ENCODE measurements at regions not wholly inside any gene's neighbourhood (a gene's known extent, or its start where the extent isn't known, plus 50 kb on each side); places are given as distances from the start of the nearest gene placed in this dataset.

DNA sequence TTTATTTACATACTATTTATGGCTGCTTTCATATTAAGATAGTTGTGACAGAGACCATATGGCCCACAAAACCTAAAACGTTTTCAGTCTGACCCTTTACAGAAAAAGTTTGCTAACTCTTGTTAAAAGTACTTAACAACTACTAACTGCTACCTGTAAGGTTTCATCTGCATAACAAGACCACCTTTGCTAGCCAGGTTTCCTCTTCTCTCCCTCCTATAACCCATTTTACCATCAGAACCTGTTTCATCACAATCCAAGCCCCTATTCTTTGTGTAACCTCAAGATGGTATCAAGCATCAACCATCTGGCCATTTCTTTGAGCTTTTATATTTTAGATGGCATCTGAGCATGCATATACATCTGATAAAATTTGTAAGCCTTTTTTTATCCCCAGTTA, 305.4 kb downstream of the HHIPL2 start:
- H3K9me3 ChIP-seq: no peaks in the 10 kb centered on the region
- no peak overlapping the region for H3K4me3 ChIP-seq (ENCODE audit: low read depth in 1 of 2, low read length in 1 of 2)
- H3K27ac ChIP-seq: no peak overlapping the region
- no peaks in the 10 kb centered on the region for H3K27me3 ChIP-seq
- no peaks in the 10 kb centered on the region for H3K4me1 ChIP-seq (ENCODE audit: control insufficient read depth in 1 of 2, insufficient read depth in 1 of 2, low read depth in 1 of 2, low read length in 1 of 2)
- no peaks in the 10 kb centered on the region for H3K36me3 ChIP-seq
- TF ChIP-seq, protein P1, sequence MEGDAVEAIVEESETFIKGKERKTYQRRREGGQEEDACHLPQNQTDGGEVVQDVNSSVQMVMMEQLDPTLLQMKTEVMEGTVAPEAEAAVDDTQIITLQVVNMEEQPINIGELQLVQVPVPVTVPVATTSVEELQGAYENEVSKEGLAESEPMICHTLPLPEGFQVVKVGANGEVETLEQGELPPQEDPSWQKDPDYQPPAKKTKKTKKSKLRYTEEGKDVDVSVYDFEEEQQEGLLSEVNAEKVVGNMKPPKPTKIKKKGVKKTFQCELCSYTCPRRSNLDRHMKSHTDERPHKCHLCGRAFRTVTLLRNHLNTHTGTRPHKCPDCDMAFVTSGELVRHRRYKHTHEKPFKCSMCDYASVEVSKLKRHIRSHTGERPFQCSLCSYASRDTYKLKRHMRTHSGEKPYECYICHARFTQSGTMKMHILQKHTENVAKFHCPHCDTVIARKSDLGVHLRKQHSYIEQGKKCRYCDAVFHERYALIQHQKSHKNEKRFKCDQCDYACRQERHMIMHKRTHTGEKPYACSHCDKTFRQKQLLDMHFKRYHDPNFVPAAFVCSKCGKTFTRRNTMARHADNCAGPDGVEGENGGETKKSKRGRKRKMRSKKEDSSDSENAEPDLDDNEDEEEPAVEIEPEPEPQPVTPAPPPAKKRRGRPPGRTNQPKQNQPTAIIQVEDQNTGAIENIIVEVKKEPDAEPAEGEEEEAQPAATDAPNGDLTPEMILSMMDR (IDR thresholded peaks at IDR 0.05): no peak

DNA sequence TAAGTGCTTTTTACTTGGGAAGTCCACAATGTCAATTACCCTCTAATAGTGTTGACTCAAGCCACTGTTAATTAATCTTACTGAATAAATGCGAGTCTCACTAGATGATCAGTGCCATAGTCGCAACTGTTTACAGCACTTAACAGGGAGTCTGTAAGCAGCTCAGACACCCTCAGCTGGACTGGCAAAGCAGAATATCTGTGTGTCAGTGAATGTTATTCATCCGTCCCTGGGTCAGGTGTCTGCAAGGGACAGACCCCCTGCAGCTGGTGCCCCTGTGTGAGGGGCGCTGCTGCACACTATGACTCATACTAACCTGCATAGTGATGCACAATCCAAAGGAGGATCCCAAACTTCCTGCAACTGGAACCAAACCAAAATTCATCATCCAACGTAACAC, 306.5 kb downstream of the HHIPL2 start:
- Histone ChIP-seq H3K9me3 (no peaks in the 10 kb centered on the region), H3K4me1 (ENCODE audit: control insufficient read depth in 1 of 2, insufficient read depth in 1 of 2, low read depth in 1 of 2, low read length in 1 of 2) (no peaks in the 10 kb centered on the region), H3K27me3 (no peaks in the 10 kb centered on the region), H3K27ac (no peak overlapping the region), H3K4me3 (ENCODE audit: low read depth in 1 of 2, low read length in 1 of 2) (no peak overlapping the region), H3K36me3 (no peaks in the 10 kb centered on the region)
- TF ChIP-seq, protein P1 (IDR thresholded peaks at IDR 0.05): no peak

DNA sequence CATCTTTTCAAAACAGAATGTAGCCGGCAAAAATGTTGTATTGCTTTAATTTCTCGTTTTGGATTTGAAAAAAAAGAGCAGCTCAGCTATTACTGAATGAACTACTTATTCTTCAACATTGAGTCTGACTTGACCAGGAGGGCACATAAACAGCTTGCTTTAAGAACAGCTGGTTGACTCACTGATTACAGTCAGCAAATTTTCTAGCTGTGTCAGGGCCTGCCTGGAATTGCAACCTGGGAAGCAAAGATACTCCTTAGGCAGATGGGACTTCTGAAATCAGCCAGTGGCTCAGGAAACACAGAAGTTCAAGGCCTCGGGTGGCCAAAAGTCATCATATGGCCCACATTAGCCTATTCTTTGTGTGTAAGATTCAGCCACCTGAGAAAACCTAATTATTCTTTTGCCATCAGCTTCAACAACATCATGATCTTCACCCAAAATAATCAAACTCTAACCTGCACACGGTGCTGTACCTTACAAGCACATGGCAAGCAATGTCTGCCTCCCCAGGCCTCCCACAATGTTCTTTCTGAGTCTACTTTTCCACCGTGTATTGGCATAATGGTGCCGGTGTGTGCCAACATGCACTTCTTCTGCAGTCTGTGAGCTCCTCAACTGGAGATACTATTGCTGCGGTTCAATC, 307.2 kb downstream of the HHIPL2 start:
- Histone ChIP-seq H3K27ac (no peak overlapping the region), H3K4me1 (ENCODE audit: control insufficient read depth in 1 of 2, insufficient read depth in 1 of 2, low read depth in 1 of 2, low read length in 1 of 2) (no peaks in the 10 kb centered on the region), H3K27me3 (no peaks in the 10 kb centered on the region), H3K36me3 (no peaks in the 10 kb centered on the region), H3K4me3 (ENCODE audit: low read depth in 1 of 2, low read length in 1 of 2) (no peak overlapping the region), H3K9me3 (no peaks in the 10 kb centered on the region)
- TF ChIP-seq, protein P1 (IDR thresholded peaks at IDR 0.05): no peak

DNA sequence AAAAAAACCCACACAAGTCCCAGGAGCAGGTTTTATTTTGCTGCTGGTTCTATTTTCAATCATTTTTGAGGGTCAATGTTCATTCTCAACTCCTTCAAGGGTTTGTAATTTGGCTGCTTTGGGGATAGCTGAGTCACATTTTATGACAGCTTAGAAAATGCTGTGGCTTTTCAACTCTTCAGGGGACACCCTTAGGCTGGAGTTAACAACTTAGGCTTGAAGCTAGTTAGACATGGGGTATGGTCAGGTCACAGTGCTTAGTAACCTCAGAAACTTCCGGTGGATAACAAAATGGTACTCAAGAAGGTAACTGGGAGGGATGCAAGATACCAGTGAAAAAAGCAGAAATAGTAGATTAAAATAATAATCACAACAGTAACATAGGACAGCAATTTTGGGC, 308.8 kb downstream of the HHIPL2 start:
- no peaks in the 10 kb centered on the region for H3K9me3 ChIP-seq
- H3K4me3 ChIP-seq (ENCODE audit: low read depth in 1 of 2, low read length in 1 of 2): no peak overlapping the region
- H3K4me1 ChIP-seq (ENCODE audit: control insufficient read depth in 1 of 2, insufficient read depth in 1 of 2, low read depth in 1 of 2, low read length in 1 of 2): no peaks in the 10 kb centered on the region
- H3K27me3 ChIP-seq: no peaks in the 10 kb centered on the region
- no peaks in the 10 kb centered on the region for H3K36me3 ChIP-seq
- no peak overlapping the region for H3K27ac ChIP-seq
- TF ChIP-seq, protein P1 (IDR thresholded peaks at IDR 0.05): no peak

DNA sequence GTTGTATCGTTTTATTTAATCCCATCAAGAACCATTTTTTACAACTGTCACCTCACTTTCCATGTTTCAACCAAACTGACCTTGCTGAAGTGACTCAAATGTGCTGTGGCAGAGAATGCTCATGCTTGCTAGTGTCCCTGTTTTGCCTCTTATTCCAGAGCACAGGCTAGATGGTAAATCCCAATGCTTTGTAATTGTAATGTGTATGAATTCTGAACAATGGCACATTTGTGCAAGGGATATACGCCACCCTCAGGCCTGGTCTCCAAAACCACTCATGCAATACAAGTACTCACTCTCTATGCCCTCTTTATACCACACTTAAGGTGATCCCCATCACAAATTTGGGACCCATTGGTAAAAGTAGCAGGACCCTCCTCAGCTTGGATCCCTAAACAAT, 313.6 kb downstream of the HHIPL2 start:
- Histone ChIP-seq H3K4me1 (ENCODE audit: control insufficient read depth in 1 of 2, insufficient read depth in 1 of 2, low read depth in 1 of 2, low read length in 1 of 2) (no peaks in the 10 kb centered on the region), H3K9me3 (no peaks in the 10 kb centered on the region), H3K27me3 (no peaks in the 10 kb centered on the region), H3K4me3 (ENCODE audit: low read depth in 1 of 2, low read length in 1 of 2) (no peak overlapping the region), H3K27ac (no peak overlapping the region), H3K36me3 (no peaks in the 10 kb centered on the region)
- TF ChIP-seq, protein P1 (IDR thresholded peaks at IDR 0.05): no peak

Measured in neutrophil (primary cell).